Amniotic stem cell (primary cell): ENCODE measurements at regions not wholly inside any gene's neighbourhood (a gene's known extent, or its start where the extent isn't known, plus 50 kb on each side); places are given as distances from the start of the nearest gene placed in this dataset.
"Not testable (repeated sequence)": the region's sequence is repeated elsewhere in the genome, so short reads cannot be mapped to it uniquely, and the experiment has no call there.

Experiments
- DNase-seq: peaks from one replicate; lab custom pipeline; 2025; lab: John Stamatoyannopoulos, UW

DNA sequence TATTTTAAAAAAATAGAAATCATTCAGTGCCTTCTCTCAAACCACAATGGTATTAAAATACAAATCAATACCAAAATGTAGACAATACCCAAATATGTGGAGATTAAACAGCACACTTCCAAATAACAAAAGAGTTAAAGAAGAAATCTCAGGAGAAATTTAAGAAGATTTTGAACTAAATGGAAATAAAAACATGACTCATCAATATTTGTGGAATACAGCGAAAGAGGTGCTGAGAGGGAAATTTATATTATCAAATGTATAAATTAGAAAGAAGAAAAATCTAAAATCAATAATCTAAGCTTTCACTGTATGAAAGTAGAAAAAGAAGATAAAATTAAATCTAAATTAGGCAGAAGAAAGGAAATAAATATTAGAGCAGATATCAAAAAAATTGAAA is 233.1 kb downstream of the RPIA start:
- no peak for DNase-seq

- DNase-seq, result no peak
These were observed 234.4 kb downstream of the RPIA start for GRCh38 chr2:88925770-88926462.

GRCh38 chr2:88927128-88927527 is 235.7 kb downstream of the RPIA start:
- DNase-seq, result no peak

GRCh38 chr2:88930659-88931058 is 239.2 kb downstream of the RPIA start:
- DNase-seq, result no peak

DNA sequence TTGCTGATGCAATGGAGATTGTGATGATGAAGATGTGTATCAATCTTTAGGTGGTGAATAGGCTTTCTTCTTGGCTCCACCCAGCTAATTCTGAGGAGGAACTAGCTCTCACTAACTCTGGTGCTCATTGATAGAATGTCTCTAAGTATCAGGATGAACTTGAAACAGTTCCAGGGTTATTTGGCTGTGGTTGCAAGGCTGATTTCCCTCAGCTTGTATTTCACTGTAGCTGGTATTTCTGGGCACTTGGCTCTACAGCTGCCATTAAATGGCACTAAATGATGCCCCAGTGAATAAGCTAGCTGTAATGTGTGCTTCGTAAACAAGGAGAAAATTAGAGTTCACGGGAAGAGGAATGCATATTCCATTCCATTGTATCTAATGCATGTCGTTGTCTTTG is 241.2 kb downstream of the RPIA start:
- no peak for DNase-seq

DNA sequence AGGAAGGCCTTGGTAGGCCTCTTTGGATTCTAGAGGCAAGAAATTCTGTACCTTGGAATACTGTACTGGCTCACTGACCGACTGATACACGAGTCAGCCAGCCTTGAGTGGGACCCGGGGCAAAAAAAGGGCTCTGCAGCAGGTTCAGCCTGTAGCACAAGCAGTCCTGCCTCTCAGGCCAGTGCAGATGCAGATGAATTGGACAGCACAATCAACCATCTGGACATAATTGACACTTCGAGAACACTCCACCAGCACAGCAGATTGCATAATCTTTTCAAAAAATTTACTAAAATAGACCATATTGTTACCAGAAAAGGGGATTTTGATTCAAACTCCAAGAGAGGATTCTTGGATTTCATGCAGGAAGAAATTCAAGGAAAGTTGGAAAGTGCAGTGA is 241.6 kb downstream of the RPIA start:
- DNase-seq, result no peak

DNA sequence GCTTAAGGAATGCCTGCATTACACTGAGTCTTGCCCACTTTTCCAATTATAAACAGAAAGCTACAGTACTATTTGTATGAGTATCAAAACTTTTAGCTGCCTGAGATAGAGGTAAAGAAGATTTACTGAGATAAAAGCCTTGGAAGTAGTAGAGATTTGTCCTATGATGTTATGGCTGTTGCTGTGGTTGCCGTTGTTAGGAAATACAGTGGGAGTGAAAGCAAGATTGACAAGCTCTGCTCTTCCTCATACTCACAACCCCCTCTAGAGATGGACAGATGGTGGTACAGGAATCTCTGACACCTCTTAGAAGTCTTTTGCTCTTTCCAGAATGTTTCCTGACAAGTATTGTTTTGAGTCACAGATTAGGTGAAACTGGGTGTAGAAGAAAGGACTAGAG is 242.5 kb downstream of the RPIA start:
- DNase-seq, result no peak

DNA sequence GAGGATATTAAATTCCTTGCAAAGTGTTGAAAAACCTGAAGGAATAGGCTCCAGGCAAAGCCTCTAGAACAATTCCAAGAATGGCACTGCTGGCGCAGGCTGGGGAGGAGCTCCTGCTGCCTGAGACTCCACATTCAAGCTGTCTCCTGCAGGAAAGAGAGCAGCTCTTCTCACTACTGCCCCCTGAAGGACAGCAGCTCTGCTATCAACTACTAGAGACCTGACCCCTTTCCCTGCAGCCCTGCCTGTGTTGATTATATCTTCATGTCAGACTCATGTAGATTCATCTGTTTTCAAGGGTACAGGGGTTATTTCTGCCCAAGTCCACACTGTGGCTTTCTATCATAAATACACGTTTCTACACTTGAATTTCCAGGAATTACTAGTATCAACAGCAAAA is 249.7 kb downstream of the RPIA start:
- not testable (repeated sequence) for DNase-seq

GRCh38 chr2:88942798-88943197 is 251.3 kb downstream of the RPIA start:
- DNase-seq, result no peak

- no peak for DNase-seq
These were observed 257.9 kb downstream of the RPIA start for GRCh38 chr2:88949336-88949735.

DNA sequence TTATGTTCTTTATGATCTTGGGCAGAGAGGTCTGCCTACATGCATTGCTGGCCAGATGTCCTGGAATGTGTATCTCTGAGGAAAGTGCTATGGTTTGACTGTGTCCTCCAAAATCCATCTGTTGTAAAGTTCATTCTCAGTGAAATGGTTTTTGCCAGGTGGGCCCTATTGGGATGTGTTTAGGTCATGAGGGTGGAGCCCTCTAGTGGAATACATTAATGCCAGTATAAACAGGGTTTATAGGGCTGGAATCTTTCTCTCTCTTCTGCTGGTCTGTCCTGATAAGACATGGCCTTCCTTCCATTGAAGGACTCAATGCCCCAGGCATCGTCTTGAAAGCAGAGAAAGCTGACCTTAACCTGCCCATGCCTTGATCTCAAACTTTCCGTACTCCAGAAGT is 258.5 kb downstream of the RPIA start:
- no peak for DNase-seq

- no peak for DNase-seq
These were observed 264.1 kb downstream of the RPIA start for GRCh38 chr2:88955607-88956006.

- no peak for DNase-seq
These were observed 268.2 kb downstream of the RPIA start for GRCh38 chr2:88959480-88960204.

DNA sequence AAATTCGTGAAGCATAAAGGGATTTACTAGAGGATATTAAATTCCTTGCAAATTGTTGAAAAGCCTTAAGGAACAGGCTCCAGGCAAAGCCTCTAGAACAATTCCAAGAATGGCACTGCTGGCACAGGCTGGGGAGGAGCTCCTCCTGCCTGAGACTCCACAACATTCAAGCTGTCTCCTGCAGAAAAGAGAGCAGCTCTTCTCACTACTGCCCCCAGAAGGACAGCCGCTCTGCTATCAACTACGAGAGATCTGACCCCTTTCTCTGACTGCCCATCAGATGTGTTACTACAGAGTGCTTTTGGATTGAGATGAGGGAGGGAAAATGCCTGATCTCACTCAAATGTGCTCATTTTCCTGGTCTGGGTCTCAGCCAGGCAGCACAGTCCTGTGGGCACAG is 269.9 kb downstream of the RPIA start:
- not testable (repeated sequence) for DNase-seq

DNA sequence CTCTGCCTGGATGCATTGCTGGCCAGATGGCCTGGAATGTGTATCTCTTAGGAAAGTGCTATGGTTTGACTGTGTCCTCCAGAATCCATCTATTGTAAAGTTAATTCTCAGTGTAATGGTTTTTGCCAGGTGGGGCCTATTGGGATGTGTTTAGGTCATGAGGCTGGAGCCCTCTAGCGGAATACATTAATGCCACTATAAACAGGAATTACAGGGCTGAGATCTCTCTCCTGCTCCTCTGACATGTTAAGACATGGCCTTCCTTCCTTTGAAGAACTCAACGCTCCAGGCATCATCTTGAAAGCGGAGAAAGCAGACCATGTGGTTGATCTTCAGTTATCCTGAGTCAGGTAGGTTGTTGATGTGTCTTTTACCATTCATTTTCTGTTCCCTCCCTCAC is 276.4 kb downstream of the RPIA start:
- DNase-seq, result no peak

DNA sequence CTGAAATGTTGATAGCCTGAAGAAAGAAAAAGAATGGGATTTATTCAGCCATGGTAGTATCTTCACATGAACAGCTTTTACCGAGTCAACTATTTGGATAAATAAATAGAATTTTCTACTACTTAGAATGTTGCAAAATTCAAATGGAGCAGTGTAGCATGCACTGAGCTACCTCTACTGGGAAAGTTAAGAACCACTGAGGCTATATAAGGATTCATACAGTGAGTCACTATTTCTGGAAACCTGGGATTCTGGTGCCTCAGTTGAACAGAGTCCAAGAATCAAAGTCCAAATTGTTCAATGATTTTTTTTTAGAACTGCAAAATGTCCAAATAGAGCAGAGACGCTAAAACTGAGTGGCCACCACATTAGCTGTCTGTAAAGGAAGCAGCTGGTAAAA is 286.5 kb downstream of the RPIA start:
- not testable (repeated sequence) for DNase-seq

DNA sequence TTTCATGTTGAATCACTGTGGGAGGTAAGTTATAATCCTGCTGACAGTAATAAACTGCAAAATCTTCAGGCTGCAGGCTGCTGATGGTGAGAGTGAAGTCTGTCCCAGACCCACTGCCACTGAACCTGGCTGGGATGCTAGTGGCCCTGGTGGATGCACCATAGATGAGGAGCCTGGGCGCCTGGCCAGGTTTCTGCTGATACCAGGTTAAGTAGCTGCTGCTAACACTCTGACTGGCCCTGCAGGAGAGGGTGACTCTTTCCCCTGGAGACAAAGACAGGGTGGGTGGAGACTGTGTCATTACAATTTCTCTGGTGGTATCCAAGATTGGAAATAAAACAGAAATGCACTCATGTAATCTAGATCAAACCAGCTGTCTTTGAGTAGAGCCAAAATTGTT is 287.0 kb downstream of the RPIA start:
- not testable (repeated sequence) for DNase-seq

- not testable (repeated sequence) for DNase-seq
These were observed 292.6 kb downstream of the RPIA start for GRCh38 chr2:88984079-88984478.

GRCh38 chr2:88986721-88987330 is 295.4 kb downstream of the RPIA start:
- DNase-seq, result not testable (repeated sequence)

DNA sequence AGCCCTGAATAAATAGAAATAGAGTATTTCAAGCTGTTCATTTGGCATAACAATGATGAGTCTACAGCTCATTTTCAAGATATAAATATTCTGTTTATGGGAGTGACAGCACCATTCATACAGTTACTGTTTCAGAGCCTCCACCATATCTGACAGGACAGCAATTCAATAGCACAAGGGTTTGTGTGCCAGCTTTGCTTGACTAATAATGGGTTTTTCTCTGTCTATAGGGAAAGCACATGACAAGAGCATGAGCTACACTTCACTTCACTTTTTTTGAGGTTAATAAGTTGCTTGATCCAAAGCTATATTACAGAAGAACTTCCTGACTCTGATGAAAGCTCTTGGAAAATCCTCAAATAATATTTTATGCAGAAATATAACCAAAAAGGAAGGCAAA is 297.1 kb downstream of the RPIA start:
- not testable (repeated sequence) for DNase-seq

GRCh38 chr2:88992819-88993218 is 301.3 kb downstream of the RPIA start:
- not testable (repeated sequence) for DNase-seq

DNA sequence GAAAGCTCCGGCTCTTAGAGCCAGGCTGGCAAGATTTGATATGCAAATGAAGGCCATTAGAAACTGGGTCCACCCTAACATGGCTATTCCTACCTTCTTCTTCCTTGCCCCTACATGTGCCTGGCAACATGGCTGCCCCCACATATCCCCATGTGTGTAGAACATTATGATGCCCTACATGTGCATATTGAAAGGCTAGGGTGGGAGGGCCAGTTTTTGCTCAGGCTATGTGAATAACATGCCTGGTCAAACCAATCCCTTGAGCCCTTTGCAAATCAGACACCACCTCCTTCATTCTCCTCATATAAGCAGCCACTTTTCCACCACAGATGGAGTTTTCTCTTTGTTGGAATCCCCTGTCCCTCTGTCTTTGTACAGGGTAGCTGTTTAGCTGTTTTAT is 303.4 kb downstream of the RPIA start:
- not testable (repeated sequence) for DNase-seq

GRCh38 chr2:88996588-88996987 is 305.1 kb downstream of the RPIA start:
- not testable (repeated sequence) for DNase-seq
